ENCODE measurements at regions not wholly inside any gene's neighbourhood (a gene's known extent, or its start where the extent isn't known, plus 50 kb on each side); places are given as distances from the start of the nearest gene placed in this dataset.

GRCh38 chr11:72507050-72507449, 72.7 kb upstream of the CLPB start:
- Histone ChIP-seq H3K4me3 (no peak overlapping the region), H3K9me3 (peaks cover 15 to 19% of the 10 kb centered on the region in 2 donors), H3K4me1 (no peaks in the 10 kb centered on the region), H3K27ac (no peak overlapping the region), H3K27me3 (no peaks in the 10 kb centered on the region), H3K36me3 (no peaks in the 10 kb centered on the region)
- intact Hi-C loops (cut with DNase I), result no loop called here
- DNase-seq (ENCODE audit: low spot score in 2 of 2), result no peak
- TF ChIP-seq CTCF (IDR thresholded peaks at IDR 0.05), result no peak

GRCh38 chr11:72497731-72498130, 63.4 kb upstream of the CLPB start:
- Histone ChIP-seq H3K27me3 (no peaks in the 10 kb centered on the region), H3K36me3 (no peaks in the 10 kb centered on the region), H3K4me1 (no peaks in the 10 kb centered on the region), H3K27ac (no peak overlapping the region), H3K9me3 (peaks cover 0 to 9% of the 10 kb centered on the region in 2 donors), H3K4me3 (no peak overlapping the region)
- DNase-seq (ENCODE audit: low spot score in 2 of 2), result no peak
- intact Hi-C loops (cut with DNase I), result no loop called here
- no peak for TF ChIP-seq CTCF (IDR thresholded peaks at IDR 0.05)

- Histone ChIP-seq H3K4me3 (no peak overlapping the region), H3K27me3 (no peaks in the 10 kb centered on the region), H3K9me3 (no peaks in the 10 kb centered on the region), H3K27ac (no peak overlapping the region), H3K4me1 (no peaks in the 10 kb centered on the region), H3K36me3 (no peaks in the 10 kb centered on the region)
- TF ChIP-seq CTCF (IDR thresholded peaks at IDR 0.05), result no peak
- no peak for DNase-seq (ENCODE audit: low spot score in 2 of 2)
- intact Hi-C loops (cut with DNase I), result no loop called here
These were observed 59.7 kb upstream of the CLPB start for GRCh38 chr11:72494109-72494429.

- Histone ChIP-seq H3K9me3 (no peaks in the 10 kb centered on the region), H3K36me3 (no peaks in the 10 kb centered on the region), H3K27me3 (no peaks in the 10 kb centered on the region), H3K27ac (no peak overlapping the region), H3K4me1 (no peaks in the 10 kb centered on the region), H3K4me3 (no peak overlapping the region)
- intact Hi-C loops (cut with DNase I), result no loop called here
- DNase-seq (ENCODE audit: low spot score in 2 of 2), result no peak
- TF ChIP-seq CTCF (IDR thresholded peaks at IDR 0.05), result no peak
These were observed 59.2 kb upstream of the CLPB start for GRCh38 chr11:72493426-72494108.

- no peaks in the 10 kb centered on the region for H3K27me3 ChIP-seq
- no peak for TF ChIP-seq CTCF (IDR thresholded peaks at IDR 0.05)
- intact Hi-C loops (cut with DNase I), result no loop called here
These were observed 56.7 kb upstream of the CLPB start for GRCh38 chr11:72491001-72491400.

More at GRCh38 chr11:72491001-72491400, 56.7 kb upstream of the CLPB start:
- no peak overlapping the region for H3K4me3 ChIP-seq
- no peaks in the 10 kb centered on the region for H3K36me3 ChIP-seq
- H3K9me3 ChIP-seq, result no peaks in the 10 kb centered on the region
- no peak overlapping the region for H3K27ac ChIP-seq
- no peak for DNase-seq (ENCODE audit: low spot score in 2 of 2)
- no peaks in the 10 kb centered on the region for H3K4me1 ChIP-seq

Data from ascending aorta (tissue), 2 donors.